H1 (cell line): ENCODE measurements at regions not wholly inside any gene's neighbourhood (a gene's known extent, or its start where the extent isn't known, plus 50 kb on each side); places are given as distances from the start of the nearest gene placed in this dataset.

ENCODE experiments used
- ASH2L ChIP-seq: fragments of 200-600, 300-600 bp; sonication (generic); IDR thresholded peaks from one replicate; pipeline ENCODE4 v1.7.1; 2017; ENCODE audit warnings: low read length
- CBX5 ChIP-seq: fragments of 300-800, 300-1000 bp; sonication (generic); IDR thresholded peaks from 2 replicates; pipeline ENCODE4 v1.7.1; 2016; ENCODE audit warnings: antibody characterized with exemption, low read length, low read depth
- GTF2F1 ChIP-seq: IDR thresholded peaks from 2 replicates; pipeline ENCODE4 v1.6.1; 2012; ENCODE audit warnings: low read depth, low read length, improper control_type of control experiment, borderline replicate concordance
- KDM1A ChIP-seq: fragments of 200-600, 300-600 bp; sonication (generic); IDR thresholded peaks from 2 replicates; pipeline ENCODE4 v1.7.1; 2016; ENCODE audit warnings: mild to moderate bottlenecking, low read length, borderline replicate concordance
- POLR2AphosphoS5 ChIP-seq: IDR thresholded peaks from 2 replicates; pipeline ENCODE4 v1.6.1; 2011; ENCODE audit warnings: low read depth, low read length
- SRF ChIP-seq: IDR thresholded peaks from 2 replicates; pipeline ENCODE4 v1.6.1; 2011; ENCODE audit warnings: mild to moderate bottlenecking, low read depth, low read length, moderate library complexity
- YY1 ChIP-seq: IDR thresholded peaks from 2 replicates; pipeline ENCODE4 v1.6.1; 2011; ENCODE audit warnings: low read depth, mild to moderate bottlenecking, low read length
- TF ChIP-seq, protein P1 (sequence below): fragments of 300-600 bp; sonication (generic); IDR thresholded peaks from 2 replicates; pipeline ENCODE4 v1.7.1; 2012; ENCODE audit warnings: low read length, moderate library complexity, mild to moderate bottlenecking, inconsistent platforms; ENCODE audit not compliant: insufficient replicate concordance

DNA sequence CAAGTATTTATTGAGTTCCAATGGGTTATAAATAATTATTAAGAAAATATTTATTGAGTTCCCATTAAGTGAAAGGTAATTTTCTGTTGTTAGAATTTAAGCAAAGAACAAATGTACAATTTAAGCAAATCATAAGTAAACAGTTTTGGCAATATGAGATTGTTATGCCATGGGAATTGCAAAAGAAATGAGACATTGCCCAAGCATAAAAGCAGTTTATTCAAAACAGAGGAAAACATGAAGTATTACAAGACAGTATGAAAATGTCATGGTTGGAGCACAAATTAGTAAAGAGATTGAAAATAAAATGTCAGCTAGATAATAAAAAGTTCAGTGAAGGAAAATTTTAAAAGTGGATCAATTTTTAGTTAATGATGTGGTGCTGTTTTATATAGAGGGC lies 706.1 kb upstream of the EPHA5 start (continued):
- TF ChIP-seq, protein P1, sequence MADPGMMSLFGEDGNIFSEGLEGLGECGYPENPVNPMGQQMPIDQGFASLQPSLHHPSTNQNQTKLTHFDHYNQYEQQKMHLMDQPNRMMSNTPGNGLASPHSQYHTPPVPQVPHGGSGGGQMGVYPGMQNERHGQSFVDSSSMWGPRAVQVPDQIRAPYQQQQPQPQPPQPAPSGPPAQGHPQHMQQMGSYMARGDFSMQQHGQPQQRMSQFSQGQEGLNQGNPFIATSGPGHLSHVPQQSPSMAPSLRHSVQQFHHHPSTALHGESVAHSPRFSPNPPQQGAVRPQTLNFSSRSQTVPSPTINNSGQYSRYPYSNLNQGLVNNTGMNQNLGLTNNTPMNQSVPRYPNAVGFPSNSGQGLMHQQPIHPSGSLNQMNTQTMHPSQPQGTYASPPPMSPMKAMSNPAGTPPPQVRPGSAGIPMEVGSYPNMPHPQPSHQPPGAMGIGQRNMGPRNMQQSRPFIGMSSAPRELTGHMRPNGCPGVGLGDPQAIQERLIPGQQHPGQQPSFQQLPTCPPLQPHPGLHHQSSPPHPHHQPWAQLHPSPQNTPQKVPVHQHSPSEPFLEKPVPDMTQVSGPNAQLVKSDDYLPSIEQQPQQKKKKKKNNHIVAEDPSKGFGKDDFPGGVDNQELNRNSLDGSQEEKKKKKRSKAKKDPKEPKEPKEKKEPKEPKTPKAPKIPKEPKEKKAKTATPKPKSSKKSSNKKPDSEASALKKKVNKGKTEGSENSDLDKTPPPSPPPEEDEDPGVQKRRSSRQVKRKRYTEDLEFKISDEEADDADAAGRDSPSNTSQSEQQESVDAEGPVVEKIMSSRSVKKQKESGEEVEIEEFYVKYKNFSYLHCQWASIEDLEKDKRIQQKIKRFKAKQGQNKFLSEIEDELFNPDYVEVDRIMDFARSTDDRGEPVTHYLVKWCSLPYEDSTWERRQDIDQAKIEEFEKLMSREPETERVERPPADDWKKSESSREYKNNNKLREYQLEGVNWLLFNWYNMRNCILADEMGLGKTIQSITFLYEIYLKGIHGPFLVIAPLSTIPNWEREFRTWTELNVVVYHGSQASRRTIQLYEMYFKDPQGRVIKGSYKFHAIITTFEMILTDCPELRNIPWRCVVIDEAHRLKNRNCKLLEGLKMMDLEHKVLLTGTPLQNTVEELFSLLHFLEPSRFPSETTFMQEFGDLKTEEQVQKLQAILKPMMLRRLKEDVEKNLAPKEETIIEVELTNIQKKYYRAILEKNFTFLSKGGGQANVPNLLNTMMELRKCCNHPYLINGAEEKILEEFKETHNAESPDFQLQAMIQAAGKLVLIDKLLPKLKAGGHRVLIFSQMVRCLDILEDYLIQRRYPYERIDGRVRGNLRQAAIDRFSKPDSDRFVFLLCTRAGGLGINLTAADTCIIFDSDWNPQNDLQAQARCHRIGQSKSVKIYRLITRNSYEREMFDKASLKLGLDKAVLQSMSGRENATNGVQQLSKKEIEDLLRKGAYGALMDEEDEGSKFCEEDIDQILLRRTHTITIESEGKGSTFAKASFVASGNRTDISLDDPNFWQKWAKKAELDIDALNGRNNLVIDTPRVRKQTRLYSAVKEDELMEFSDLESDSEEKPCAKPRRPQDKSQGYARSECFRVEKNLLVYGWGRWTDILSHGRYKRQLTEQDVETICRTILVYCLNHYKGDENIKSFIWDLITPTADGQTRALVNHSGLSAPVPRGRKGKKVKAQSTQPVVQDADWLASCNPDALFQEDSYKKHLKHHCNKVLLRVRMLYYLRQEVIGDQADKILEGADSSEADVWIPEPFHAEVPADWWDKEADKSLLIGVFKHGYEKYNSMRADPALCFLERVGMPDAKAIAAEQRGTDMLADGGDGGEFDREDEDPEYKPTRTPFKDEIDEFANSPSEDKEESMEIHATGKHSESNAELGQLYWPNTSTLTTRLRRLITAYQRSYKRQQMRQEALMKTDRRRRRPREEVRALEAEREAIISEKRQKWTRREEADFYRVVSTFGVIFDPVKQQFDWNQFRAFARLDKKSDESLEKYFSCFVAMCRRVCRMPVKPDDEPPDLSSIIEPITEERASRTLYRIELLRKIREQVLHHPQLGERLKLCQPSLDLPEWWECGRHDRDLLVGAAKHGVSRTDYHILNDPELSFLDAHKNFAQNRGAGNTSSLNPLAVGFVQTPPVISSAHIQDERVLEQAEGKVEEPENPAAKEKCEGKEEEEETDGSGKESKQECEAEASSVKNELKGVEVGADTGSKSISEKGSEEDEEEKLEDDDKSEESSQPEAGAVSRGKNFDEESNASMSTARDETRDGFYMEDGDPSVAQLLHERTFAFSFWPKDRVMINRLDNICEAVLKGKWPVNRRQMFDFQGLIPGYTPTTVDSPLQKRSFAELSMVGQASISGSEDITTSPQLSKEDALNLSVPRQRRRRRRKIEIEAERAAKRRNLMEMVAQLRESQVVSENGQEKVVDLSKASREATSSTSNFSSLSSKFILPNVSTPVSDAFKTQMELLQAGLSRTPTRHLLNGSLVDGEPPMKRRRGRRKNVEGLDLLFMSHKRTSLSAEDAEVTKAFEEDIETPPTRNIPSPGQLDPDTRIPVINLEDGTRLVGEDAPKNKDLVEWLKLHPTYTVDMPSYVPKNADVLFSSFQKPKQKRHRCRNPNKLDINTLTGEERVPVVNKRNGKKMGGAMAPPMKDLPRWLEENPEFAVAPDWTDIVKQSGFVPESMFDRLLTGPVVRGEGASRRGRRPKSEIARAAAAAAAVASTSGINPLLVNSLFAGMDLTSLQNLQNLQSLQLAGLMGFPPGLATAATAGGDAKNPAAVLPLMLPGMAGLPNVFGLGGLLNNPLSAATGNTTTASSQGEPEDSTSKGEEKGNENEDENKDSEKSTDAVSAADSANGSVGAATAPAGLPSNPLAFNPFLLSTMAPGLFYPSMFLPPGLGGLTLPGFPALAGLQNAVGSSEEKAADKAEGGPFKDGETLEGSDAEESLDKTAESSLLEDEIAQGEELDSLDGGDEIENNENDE: no peak
- TF ChIP-seq KDM1A (no peak), ASH2L (no peak), SRF (no peak), YY1 (no peak), POLR2AphosphoS5 (no peak), GTF2F1 (no peak), CBX5 (no peak)
